ENCODE measurements at regions not wholly inside any gene's neighbourhood (a gene's known extent, or its start where the extent isn't known, plus 50 kb on each side); places are given as distances from the start of the nearest gene placed in this dataset.

- DNase-seq (ENCODE audit: low spot score), result no peak
These were observed 390.4 kb downstream of the SH3GL2 start for GRCh38 chr9:17969232-17969631.

- no peak for DNase-seq (ENCODE audit: low spot score)
These were observed 391.4 kb downstream of the SH3GL2 start for GRCh38 chr9:17970277-17970676.

GRCh38 chr9:17978773-17979172, 399.9 kb downstream of the SH3GL2 start:
- DNase-seq (ENCODE audit: low spot score), result no peak

GRCh38 chr9:17986595-17986994, 407.7 kb downstream of the SH3GL2 start:
- no peak for DNase-seq (ENCODE audit: low spot score)

GRCh38 chr9:17987189-17987588, 408.3 kb downstream of the SH3GL2 start:
- no peak for DNase-seq (ENCODE audit: low spot score)

- DNase-seq (ENCODE audit: low spot score), result no peak
These were observed 409.6 kb downstream of the SH3GL2 start for GRCh38 chr9:17988489-17988888.

- no peak for DNase-seq (ENCODE audit: low spot score)
These were observed 411.7 kb downstream of the SH3GL2 start for GRCh38 chr9:17990602-17991001.

GRCh38 chr9:17993024-17993423, 414.2 kb downstream of the SH3GL2 start:
- DNase-seq (ENCODE audit: low spot score), result no peak

- DNase-seq (ENCODE audit: low spot score), result no peak
These were observed 416.0 kb downstream of the SH3GL2 start for GRCh38 chr9:17994695-17995425.

GRCh38 chr9:17996728-17997127, 417.9 kb downstream of the SH3GL2 start:
- DNase-seq (ENCODE audit: low spot score), result no peak

- DNase-seq (ENCODE audit: low spot score), result peak; percentile 12
These were observed 424.0 kb downstream of the SH3GL2 start for GRCh38 chr9:18002718-18003438.

- no peak for DNase-seq (ENCODE audit: low spot score)
These were observed 427.7 kb downstream of the SH3GL2 start for GRCh38 chr9:18006591-18006990.

- no peak for DNase-seq (ENCODE audit: low spot score)
These were observed 428.8 kb downstream of the SH3GL2 start for GRCh38 chr9:18007621-18008020.

- no peak for DNase-seq (ENCODE audit: low spot score)
These were observed 431.0 kb downstream of the SH3GL2 start for GRCh38 chr9:18009902-18010301.

- DNase-seq (ENCODE audit: low spot score), result no peak
These were observed 431.6 kb downstream of the SH3GL2 start for GRCh38 chr9:18010492-18010891.

GRCh38 chr9:18012170-18012569, 433.3 kb downstream of the SH3GL2 start:
- DNase-seq (ENCODE audit: low spot score), result no peak

GRCh38 chr9:18014556-18014955, 435.7 kb downstream of the SH3GL2 start:
- no peak for DNase-seq (ENCODE audit: low spot score)

GRCh38 chr9:18015116-18015515, 436.2 kb downstream of the SH3GL2 start:
- no peak for DNase-seq (ENCODE audit: low spot score)

GRCh38 chr9:18017136-18017535, 438.3 kb downstream of the SH3GL2 start:
- DNase-seq (ENCODE audit: low spot score), result no peak

- no peak for DNase-seq (ENCODE audit: low spot score)
These were observed 439.4 kb downstream of the SH3GL2 start for GRCh38 chr9:18018221-18018620.

GRCh38 chr9:18018661-18019060, 439.8 kb downstream of the SH3GL2 start:
- DNase-seq (ENCODE audit: low spot score), result no peak

- no peak for DNase-seq (ENCODE audit: low spot score)
These were observed 441.4 kb downstream of the SH3GL2 start for GRCh38 chr9:18020121-18020745.

GRCh38 chr9:18022642-18023041, 443.8 kb downstream of the SH3GL2 start:
- no peak for DNase-seq (ENCODE audit: low spot score)
